Neural progenitor cell (in vitro differentiated cells): ENCODE measurements at regions not wholly inside any gene's neighbourhood (a gene's known extent, or its start where the extent isn't known, plus 50 kb on each side); places are given as distances from the start of the nearest gene placed in this dataset. TPM values are rescaled to one million over a fixed set of nuclear protein-coding genes. Genes with fewer than 3 reads are reported as not detected.

Experiments
- DNase-seq: peaks from one replicate; pipeline ENCODE4 v3.0.0-alpha.2; 2016; ENCODE audit warnings: low spot score
- H2AFZ ChIP-seq: fragments of 200-600 bp; sonication (generic); replicated peaks from 2 replicates; pipeline ENCODE4 v1.6.1; 2016; ENCODE audit warnings: antibody characterized with exemption
- H3F3A ChIP-seq: fragments of 200-600 bp; sonication (generic); 2 replicates; pipeline ENCODE4 v1.6.1; 2016; ENCODE audit warnings: antibody characterized with exemption, low read depth
- H3K27ac ChIP-seq: fragments of 200-600 bp; sonication (generic); 2 replicates; pipeline ENCODE4 v1.5.1; 2016; ENCODE audit warnings: mild to moderate bottlenecking
- H3K27me3 ChIP-seq: fragments of 200-600 bp; sonication (generic); 2 replicates; pipeline ENCODE4 v1.6.1; 2016; ENCODE audit warnings: mild to moderate bottlenecking, moderate library complexity
- H3K36me3 ChIP-seq: fragments of 200-600 bp; sonication (generic); 2 replicates; pipeline ENCODE4 v1.5.1; 2016
- H3K4me1 ChIP-seq: fragments of 200-600 bp; sonication (generic); 2 replicates; pipeline ENCODE4 v1.6.1; 2016; ENCODE audit warnings: mixed run types
- H3K4me2 ChIP-seq: fragments of 200-600 bp; sonication (generic); 2 replicates; pipeline ENCODE4 v1.6.1; 2016
- H3K4me3 ChIP-seq: fragments of 200-600 bp; sonication (generic); 2 replicates; pipeline ENCODE4 v1.5.1; 2016
- H3K79me2 ChIP-seq: fragments of 200-600 bp; sonication (generic); 2 replicates; pipeline ENCODE4 v1.6.1; 2016; ENCODE audit warnings: low read depth
- H3K9ac ChIP-seq: fragments of 200-600 bp; sonication (generic); 2 replicates; pipeline ENCODE4 v1.6.1; 2016
- H3K9me3 ChIP-seq: fragments of 200-600 bp; sonication (generic); 2 replicates; pipeline ENCODE4 v1.5.1; 2016; ENCODE audit warnings: low read depth
- H4K20me1 ChIP-seq: fragments of 200-600 bp; sonication (generic); 2 replicates; pipeline ENCODE4 v1.6.1; 2016; ENCODE audit warnings: low read depth
- H3K27ac Mint-ChIP-seq: 3 replicates; pipeline ENCODE4 v1.8.0; 2021; ENCODE audit warnings: mixed read lengths
- H3K27me3 Mint-ChIP-seq: 2 replicates; pipeline ENCODE4 v1.8.0; 2022; ENCODE audit warnings: low read depth, mild to moderate bottlenecking, inconsistent platforms, moderate library complexity, mixed read lengths; ENCODE audit not compliant: insufficient read depth
- H3K36me3 Mint-ChIP-seq: 3 replicates; pipeline ENCODE4 v1.8.0; 2021; ENCODE audit warnings: mixed read lengths
- H3K4me1 Mint-ChIP-seq: 3 replicates; pipeline ENCODE4 v1.8.0; 2021; ENCODE audit warnings: mixed read lengths
- H3K4me3 Mint-ChIP-seq: 3 replicates; pipeline ENCODE4 v1.8.0; 2021; ENCODE audit warnings: mild to moderate bottlenecking, moderate library complexity, mixed read lengths
- H3K9me3 Mint-ChIP-seq: 3 replicates; pipeline ENCODE4 v1.8.0; 2020; ENCODE audit warnings: mixed read lengths
- EZH2 ChIP-seq: fragments of 200-600 bp; sonication (generic); IDR thresholded peaks from 2 replicates; pipeline ENCODE4 v1.6.1; 2017; ENCODE audit warnings: antibody characterized with exemption, mild to moderate bottlenecking, moderate library complexity
- EZH2phosphoT487 ChIP-seq: fragments of 200-600 bp; sonication (generic); IDR thresholded peaks from 2 replicates; pipeline ENCODE4 v1.6.1; 2017; ENCODE audit warnings: antibody characterized with exemption
- microRNA-seq: library from miRNA; unstranded; fragments of <30 nt; microRNA quantifications from one replicate; pipeline ENCODE4, GENCODE V29; 2016
- small RNA-seq: library from RNA; depleted of rRNA; stranded (forward); fragments of <200 nt; gene quantifications from one replicate; pipeline ENCODE3, GENCODE V24; 2015
- TF ChIP-seq, protein P1 (sequence below): fragments of 200-600 bp; sonication (generic); IDR thresholded peaks from 2 replicates; pipeline ENCODE4 v1.5.1; 2017; ENCODE audit warnings: antibody characterized with exemption, mild to moderate bottlenecking

DNA sequence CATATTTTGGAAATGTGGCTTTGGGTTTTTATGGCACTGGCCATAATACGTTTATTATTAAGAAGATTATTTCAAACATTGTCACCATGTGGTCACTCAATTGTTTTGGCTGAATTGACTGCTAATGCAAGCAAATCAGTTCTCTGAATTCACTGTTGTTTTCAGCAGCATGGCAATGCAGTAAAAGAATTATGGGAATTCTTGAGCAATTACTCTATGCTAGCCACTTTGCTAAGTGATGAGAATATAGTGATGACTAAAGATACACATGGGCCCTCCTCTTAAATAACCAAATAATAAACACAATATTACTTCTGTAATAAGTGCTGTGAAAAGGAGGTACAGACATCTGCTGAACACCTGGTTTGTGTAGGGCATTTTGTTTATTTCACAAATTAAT lies 58.0 kb upstream of the FANCL start:
- Histone ChIP-seq H3K36me3 (no peaks in the 10 kb centered on the region), H3K79me2 (no peaks in the 10 kb centered on the region), H3K4me3 (no peak overlapping the region), H2AFZ (no peak overlapping the region), H3K27me3 (no peaks in the 10 kb centered on the region), H3K4me1 (no peaks in the 10 kb centered on the region), H3K27ac (no peak overlapping the region), H4K20me1 (no peaks in the 10 kb centered on the region), H3F3A (no peaks in the 10 kb centered on the region), H3K9me3 (no peaks in the 10 kb centered on the region), H3K4me2 (no peak overlapping the region), H3K9ac (no peak overlapping the region)
- Mint-ChIP-seq H3K27me3 (peaks cover 3% of the 10 kb centered on the region), H3K9me3 (peaks cover 1% of the 10 kb centered on the region), H3K36me3 (no peaks in the 10 kb centered on the region), H3K4me3 (no peak overlapping the region), H3K27ac (no peak overlapping the region), H3K4me1 (peaks cover 3% of the 10 kb centered on the region)
- TF ChIP-seq, protein P1, sequence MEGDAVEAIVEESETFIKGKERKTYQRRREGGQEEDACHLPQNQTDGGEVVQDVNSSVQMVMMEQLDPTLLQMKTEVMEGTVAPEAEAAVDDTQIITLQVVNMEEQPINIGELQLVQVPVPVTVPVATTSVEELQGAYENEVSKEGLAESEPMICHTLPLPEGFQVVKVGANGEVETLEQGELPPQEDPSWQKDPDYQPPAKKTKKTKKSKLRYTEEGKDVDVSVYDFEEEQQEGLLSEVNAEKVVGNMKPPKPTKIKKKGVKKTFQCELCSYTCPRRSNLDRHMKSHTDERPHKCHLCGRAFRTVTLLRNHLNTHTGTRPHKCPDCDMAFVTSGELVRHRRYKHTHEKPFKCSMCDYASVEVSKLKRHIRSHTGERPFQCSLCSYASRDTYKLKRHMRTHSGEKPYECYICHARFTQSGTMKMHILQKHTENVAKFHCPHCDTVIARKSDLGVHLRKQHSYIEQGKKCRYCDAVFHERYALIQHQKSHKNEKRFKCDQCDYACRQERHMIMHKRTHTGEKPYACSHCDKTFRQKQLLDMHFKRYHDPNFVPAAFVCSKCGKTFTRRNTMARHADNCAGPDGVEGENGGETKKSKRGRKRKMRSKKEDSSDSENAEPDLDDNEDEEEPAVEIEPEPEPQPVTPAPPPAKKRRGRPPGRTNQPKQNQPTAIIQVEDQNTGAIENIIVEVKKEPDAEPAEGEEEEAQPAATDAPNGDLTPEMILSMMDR = no peak
- TF ChIP-seq EZH2phosphoT487 (no peak), EZH2 (no peak)
- no peak for DNase-seq

DNA sequence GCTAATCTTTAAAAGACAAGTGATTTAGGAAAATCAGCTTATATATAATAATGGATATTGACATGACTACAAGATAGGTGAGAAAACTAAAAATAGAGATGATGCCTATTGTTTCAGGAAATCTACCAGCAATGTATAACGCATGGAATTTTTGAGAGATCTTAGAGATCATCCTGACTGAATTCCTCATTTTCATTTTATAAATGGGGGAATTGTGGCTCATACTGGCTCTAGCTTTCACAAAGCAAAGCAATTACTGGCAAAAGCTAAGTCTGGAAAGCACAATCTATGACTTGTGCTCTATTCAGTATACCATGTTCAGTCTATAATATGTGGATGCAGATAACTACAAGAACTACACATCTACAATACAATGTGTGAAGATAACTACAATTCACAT lies 51.9 kb upstream of the FANCL start:
- Histone ChIP-seq H3K27ac (no peak overlapping the region), H3K4me3 (no peak overlapping the region), H2AFZ (no peak overlapping the region), H3K9ac (no peak overlapping the region), H3K27me3 (no peaks in the 10 kb centered on the region), H3F3A (no peaks in the 10 kb centered on the region), H4K20me1 (no peaks in the 10 kb centered on the region), H3K4me1 (peaks cover 11% of the 10 kb centered on the region), H3K36me3 (no peaks in the 10 kb centered on the region), H3K9me3 (no peaks in the 10 kb centered on the region), H3K4me2 (no peak overlapping the region), H3K79me2 (no peaks in the 10 kb centered on the region)
- no peaks in the 10 kb centered on the region for H3K9me3 Mint-ChIP-seq
- H3K4me3 Mint-ChIP-seq = no peak overlapping the region
- H3K36me3 Mint-ChIP-seq = no peaks in the 10 kb centered on the region
- no peak overlapping the region for H3K27ac Mint-ChIP-seq
- TF ChIP-seq EZH2 (no peak), EZH2phosphoT487 (no peak)
- TF ChIP-seq, protein P1 = no peak
- peaks cover 1% of the 10 kb centered on the region for H3K27me3 Mint-ChIP-seq
- no peaks in the 10 kb centered on the region for H3K4me1 Mint-ChIP-seq
- no peak for DNase-seq

DNA sequence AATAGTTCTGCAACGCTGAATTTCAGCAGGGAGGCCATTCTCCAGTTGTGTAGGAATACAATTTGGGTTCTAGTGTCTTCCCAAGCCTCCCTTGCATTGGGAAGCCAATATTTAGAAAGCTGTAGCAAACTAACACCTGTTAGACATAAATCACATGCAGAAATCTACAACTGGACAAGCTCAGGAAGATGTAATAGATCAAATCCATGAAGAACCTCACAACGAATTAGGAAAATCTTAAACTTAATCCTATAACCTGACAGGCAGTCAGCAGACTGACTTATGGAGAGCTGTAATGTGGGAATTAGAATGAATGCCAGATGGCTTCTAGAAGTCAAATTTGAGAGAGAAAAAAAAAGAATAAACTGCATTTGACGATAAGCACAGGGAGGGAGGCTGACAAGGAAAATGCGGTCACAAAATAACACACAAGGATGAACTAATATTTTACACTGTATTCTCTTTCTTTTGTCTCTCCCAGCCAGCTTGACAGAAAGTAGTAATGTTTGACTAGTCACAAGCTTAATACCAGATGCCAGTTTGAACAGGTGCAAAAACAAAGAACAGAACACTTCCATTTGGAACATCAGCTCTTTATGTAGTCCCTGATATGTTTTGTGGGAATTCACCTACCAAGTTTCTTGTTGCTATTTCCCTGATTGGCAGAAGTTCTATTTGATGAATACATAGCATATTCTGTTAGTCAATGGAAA lies 50.8 kb upstream of the FANCL start:
- no peak overlapping the region for H3K4me3 ChIP-seq
- no peaks in the 10 kb centered on the region for H3K27me3 ChIP-seq
- no peaks in the 10 kb centered on the region for H3K27me3 Mint-ChIP-seq
- H3K9me3 ChIP-seq = no peaks in the 10 kb centered on the region
- no peak for DNase-seq
- H3K9me3 Mint-ChIP-seq = no peaks in the 10 kb centered on the region
- no peak overlapping the region for H3K27ac Mint-ChIP-seq
- no peak overlapping the region for H2AFZ ChIP-seq
- no peak overlapping the region for H3K4me2 ChIP-seq
- no peaks in the 10 kb centered on the region for H3K36me3 Mint-ChIP-seq
- no peak overlapping the region for H3K4me3 Mint-ChIP-seq
- no peaks in the 10 kb centered on the region for H3K36me3 ChIP-seq
- H3K27ac ChIP-seq = no peak overlapping the region
- no peak overlapping the region for H3K9ac ChIP-seq
- H3K79me2 ChIP-seq = no peaks in the 10 kb centered on the region
- no peaks in the 10 kb centered on the region for H3K4me1 Mint-ChIP-seq
- H3K4me1 ChIP-seq = peaks cover 11% of the 10 kb centered on the region
- H3F3A ChIP-seq = no peaks in the 10 kb centered on the region
- H4K20me1 ChIP-seq = no peaks in the 10 kb centered on the region
- TF ChIP-seq, protein P1 = no peak
- no peak for TF ChIP-seq EZH2
- no peak for TF ChIP-seq EZH2phosphoT487

Small RNAs in the stretch of these regions (microRNA-seq; reads per million reads assigned to microRNA genes)
- not detected for gene MIR4432

Small RNAs in the stretch of these regions (small RNA-seq; reads per million reads assigned to genes)
- gene AC007179.3 (not detected), gene MIR4432 (not detected), gene RNA5SP94 (not detected), gene RNU1-32P (not detected), gene RNU6-508P (not detected)
